ENCODE measurements at regions not wholly inside any gene's neighbourhood (a gene's known extent, or its start where the extent isn't known, plus 50 kb on each side); places are given as distances from the start of the nearest gene placed in this dataset.

- Histone ChIP-seq H3K4me3 (ENCODE audit: low read depth, low read length) (no peak overlapping the region), H3K36me3 (ENCODE audit: control insufficient read depth, insufficient read depth, low read length) (no peaks in the 10 kb centered on the region), H3K27me3 (ENCODE audit: control insufficient read depth, insufficient read depth, low read length) (no peaks in the 10 kb centered on the region)
- no peak for DNase-seq (ENCODE audit: low read depth)
- TF ChIP-seq CTCF (IDR thresholded peaks at IDR 0.05; ENCODE audit: insufficient read depth, low read length, poor library complexity, severe bottlenecking): no peak
Observed at GRCh38 chr9:78525986-78526560, 229.1 kb downstream of the PSAT1 start.

- no peak for TF ChIP-seq CTCF (IDR thresholded peaks at IDR 0.05; ENCODE audit: insufficient read depth, low read length, poor library complexity, severe bottlenecking)
Observed at GRCh38 chr9:78533500-78533899, 236.6 kb downstream of the PSAT1 start.

GRCh38 chr9:78539188-78539587 lies 242.3 kb downstream of the PSAT1 start:
- Histone ChIP-seq H3K4me3 (ENCODE audit: low read depth, low read length) (no peak overlapping the region), H3K27me3 (ENCODE audit: control insufficient read depth, insufficient read depth, low read length) (no peaks in the 10 kb centered on the region), H3K36me3 (ENCODE audit: control insufficient read depth, insufficient read depth, low read length) (no peaks in the 10 kb centered on the region)
- TF ChIP-seq CTCF (IDR thresholded peaks at IDR 0.05; ENCODE audit: insufficient read depth, low read length, poor library complexity, severe bottlenecking): no peak
- no peak for DNase-seq (ENCODE audit: low read depth)

More at GRCh38 chr9:78533500-78533899, 236.6 kb downstream of the PSAT1 start:
- H3K27me3 ChIP-seq (ENCODE audit: control insufficient read depth, insufficient read depth, low read length): no peaks in the 10 kb centered on the region
- DNase-seq (ENCODE audit: low read depth): no peak
- H3K36me3 ChIP-seq (ENCODE audit: control insufficient read depth, insufficient read depth, low read length): no peaks in the 10 kb centered on the region
- H3K4me3 ChIP-seq (ENCODE audit: low read depth, low read length): no peak overlapping the region

GRCh38 chr9:78539904-78540303 lies 243.0 kb downstream of the PSAT1 start:
- H3K4me3 ChIP-seq (ENCODE audit: low read depth, low read length): no peak overlapping the region
- H3K27me3 ChIP-seq (ENCODE audit: control insufficient read depth, insufficient read depth, low read length): no peaks in the 10 kb centered on the region
- no peaks in the 10 kb centered on the region for H3K36me3 ChIP-seq (ENCODE audit: control insufficient read depth, insufficient read depth, low read length)
- DNase-seq (ENCODE audit: low read depth): peak; percentile 56
- no peak for TF ChIP-seq CTCF (IDR thresholded peaks at IDR 0.05; ENCODE audit: insufficient read depth, low read length, poor library complexity, severe bottlenecking)

GRCh38 chr9:78541868-78542443 lies 245.0 kb downstream of the PSAT1 start:
- no peaks in the 10 kb centered on the region for H3K36me3 ChIP-seq (ENCODE audit: control insufficient read depth, insufficient read depth, low read length)
- no peak for TF ChIP-seq CTCF (IDR thresholded peaks at IDR 0.05; ENCODE audit: insufficient read depth, low read length, poor library complexity, severe bottlenecking)
- no peak for DNase-seq (ENCODE audit: low read depth)

More at GRCh38 chr9:78541868-78542443, 245.0 kb downstream of the PSAT1 start:
- Histone ChIP-seq H3K4me3 (ENCODE audit: low read depth, low read length) (no peak overlapping the region), H3K27me3 (ENCODE audit: control insufficient read depth, insufficient read depth, low read length) (no peaks in the 10 kb centered on the region)
